ENCODE measurements at regions not wholly inside any gene's neighbourhood (a gene's known extent, or its start where the extent isn't known, plus 50 kb on each side); places are given as distances from the start of the nearest gene placed in this dataset.

DNA sequence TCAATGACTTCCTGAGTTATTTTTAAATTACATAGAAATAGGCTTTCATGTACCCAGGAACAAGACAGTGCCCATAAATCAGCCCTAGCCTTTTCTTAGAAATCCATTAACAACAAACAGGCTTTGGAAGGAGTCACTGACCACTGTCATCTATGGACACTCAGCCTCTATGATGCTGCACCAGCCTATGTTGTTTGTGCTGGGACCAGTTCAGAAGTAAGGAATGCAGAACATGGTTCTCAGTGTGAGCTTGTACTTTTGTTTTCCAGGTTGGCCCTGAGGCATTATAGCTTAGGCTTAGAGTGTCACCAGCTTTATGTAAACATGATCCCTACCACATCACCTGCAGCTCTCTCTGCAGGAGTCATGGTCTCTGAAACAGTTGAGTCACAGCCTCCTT is 335.7 kb upstream of the CDH7 start:
- Histone ChIP-seq H3K4me3 (ENCODE audit: low read depth, low read length, poor library complexity, severe bottlenecking) (no peak overlapping the region), H3K9me3 (ENCODE audit: low read length) (no peaks in the 10 kb centered on the region), H3K27ac (ENCODE audit: low read depth, low read length, poor library complexity, severe bottlenecking) (no peak overlapping the region), H4K20me1 (ENCODE audit: insufficient read depth, low read length) (no peaks in the 10 kb centered on the region), H3K79me2 (ENCODE audit: insufficient read depth, low read depth, low read length) (no peaks in the 10 kb centered on the region), H3K4me1 (ENCODE audit: insufficient read depth, low read length, poor library complexity, severe bottlenecking) (no peaks in the 10 kb centered on the region), H3K4me2 (ENCODE audit: low read length) (no peak overlapping the region), H3K9me2 (ENCODE audit: insufficient read depth, low read length) (no peaks in the 10 kb centered on the region), H3K36me3 (ENCODE audit: insufficient read depth, low read length) (no peaks in the 10 kb centered on the region), H2AFZ (ENCODE audit: low read length) (no peak overlapping the region)
- CTCF ChIA-PET (ENCODE audit: unreplicated experiment) = no interaction called here
- no TSS peak for BruUV-seq (replicated peaks)
- intact Hi-C loops (cut with micrococcal nuclease; ENCODE audit: unreplicated experiment) = no loop called here
- POLR2A ChIA-PET = no interaction called here
- TF ChIP-seq EZH2phosphoT487 (IDR thresholded peaks at IDR 0.05; ENCODE audit: borderline replicate concordance, low read depth, low read length) (no peak), CTCF (conservative IDR thresholded peaks at IDR 0.05; ENCODE audit: low read length) (no peak)
- DNase-seq (ENCODE audit: low spot score) = no peak

DNA sequence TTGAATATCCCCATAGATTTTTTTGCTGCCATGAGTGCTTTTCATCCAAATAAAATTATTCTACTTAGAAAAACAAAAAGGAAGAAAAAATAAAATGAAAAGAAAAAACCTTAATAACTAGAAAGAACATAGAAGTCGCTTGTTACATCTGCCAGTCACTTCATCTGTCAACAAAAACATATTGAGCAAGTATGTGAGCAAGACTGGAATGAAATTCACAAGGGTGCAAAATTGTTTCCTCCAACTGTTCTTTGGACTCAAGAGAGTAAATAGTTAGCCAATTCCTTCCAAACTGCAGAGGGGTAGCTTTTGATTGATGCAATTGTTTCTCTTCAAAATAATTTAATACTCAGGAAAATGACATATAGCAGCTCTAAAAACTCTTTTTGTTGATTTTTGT is 336.3 kb upstream of the CDH7 start:
- Histone ChIP-seq H3K4me2 (ENCODE audit: low read length) (no peak overlapping the region), H3K4me3 (ENCODE audit: low read depth, low read length, poor library complexity, severe bottlenecking) (no peak overlapping the region), H4K20me1 (ENCODE audit: insufficient read depth, low read length) (no peaks in the 10 kb centered on the region), H3K79me2 (ENCODE audit: insufficient read depth, low read depth, low read length) (no peaks in the 10 kb centered on the region), H2AFZ (ENCODE audit: low read length) (no peak overlapping the region), H3K4me1 (ENCODE audit: insufficient read depth, low read length, poor library complexity, severe bottlenecking) (no peaks in the 10 kb centered on the region), H3K9me3 (ENCODE audit: low read length) (no peaks in the 10 kb centered on the region), H3K27ac (ENCODE audit: low read depth, low read length, poor library complexity, severe bottlenecking) (no peak overlapping the region), H3K36me3 (ENCODE audit: insufficient read depth, low read length) (no peaks in the 10 kb centered on the region), H3K9me2 (ENCODE audit: insufficient read depth, low read length) (no peaks in the 10 kb centered on the region)
- ChIA-PET POLR2A (no interaction called here), CTCF (ENCODE audit: unreplicated experiment) (no interaction called here)
- intact Hi-C loops (cut with micrococcal nuclease; ENCODE audit: unreplicated experiment) = no loop called here
- DNase-seq (ENCODE audit: low spot score) = no peak
- TF ChIP-seq EZH2phosphoT487 (IDR thresholded peaks at IDR 0.05; ENCODE audit: borderline replicate concordance, low read depth, low read length) = no peak
- no peak for TF ChIP-seq CTCF (conservative IDR thresholded peaks at IDR 0.05; ENCODE audit: low read length)
- BruUV-seq (replicated peaks) = no TSS peak

- H3K27ac ChIP-seq (ENCODE audit: low read depth, low read length, poor library complexity, severe bottlenecking) = no peak overlapping the region
- TF ChIP-seq EZH2phosphoT487 (IDR thresholded peaks at IDR 0.05; ENCODE audit: borderline replicate concordance, low read depth, low read length) (no peak), CTCF (conservative IDR thresholded peaks at IDR 0.05; ENCODE audit: low read length) (no peak)
- H3K79me2 ChIP-seq (ENCODE audit: insufficient read depth, low read depth, low read length) = no peaks in the 10 kb centered on the region
- no peaks in the 10 kb centered on the region for H3K9me2 ChIP-seq (ENCODE audit: insufficient read depth, low read length)
- no peak overlapping the region for H3K4me2 ChIP-seq (ENCODE audit: low read length)
- ChIA-PET POLR2A (no interaction called here), CTCF (ENCODE audit: unreplicated experiment) (no interaction called here)
- no peaks in the 10 kb centered on the region for H3K9me3 ChIP-seq (ENCODE audit: low read length)
- H3K4me3 ChIP-seq (ENCODE audit: low read depth, low read length, poor library complexity, severe bottlenecking) = no peak overlapping the region
- H3K4me1 ChIP-seq (ENCODE audit: insufficient read depth, low read length, poor library complexity, severe bottlenecking) = no peaks in the 10 kb centered on the region
- H3K36me3 ChIP-seq (ENCODE audit: insufficient read depth, low read length) = no peaks in the 10 kb centered on the region
- DNase-seq (ENCODE audit: low spot score) = no peak
- no TSS peak for BruUV-seq (replicated peaks)
- H4K20me1 ChIP-seq (ENCODE audit: insufficient read depth, low read length) = no peaks in the 10 kb centered on the region
- H2AFZ ChIP-seq (ENCODE audit: low read length) = no peak overlapping the region
- intact Hi-C loops (cut with micrococcal nuclease; ENCODE audit: unreplicated experiment) = no loop called here
Measured at GRCh38 chr18:65411061-65411460, 339.8 kb upstream of the CDH7 start.
